ENCODE measurements at regions not wholly inside any gene's neighbourhood (a gene's known extent, or its start where the extent isn't known, plus 50 kb on each side); places are given as distances from the start of the nearest gene placed in this dataset.

GRCh38 chr12:113594967-113595366 is 123.3 kb upstream of the LHX5 start:
- no peak for TF ChIP-seq EP300 (IDR thresholded peaks at IDR 0.05)
- no peak for TF ChIP-seq POLR2AphosphoS5 (IDR thresholded peaks at IDR 0.05)
- no peak for TF ChIP-seq CTCF (IDR thresholded peaks at IDR 0.05)
